ENCODE measurements at regions not wholly inside any gene's neighbourhood (a gene's known extent, or its start where the extent isn't known, plus 50 kb on each side); places are given as distances from the start of the nearest gene placed in this dataset.
"Not testable (repeated sequence)": the region's sequence is repeated elsewhere in the genome, so short reads cannot be mapped to it uniquely, and the experiment has no call there.

DNA sequence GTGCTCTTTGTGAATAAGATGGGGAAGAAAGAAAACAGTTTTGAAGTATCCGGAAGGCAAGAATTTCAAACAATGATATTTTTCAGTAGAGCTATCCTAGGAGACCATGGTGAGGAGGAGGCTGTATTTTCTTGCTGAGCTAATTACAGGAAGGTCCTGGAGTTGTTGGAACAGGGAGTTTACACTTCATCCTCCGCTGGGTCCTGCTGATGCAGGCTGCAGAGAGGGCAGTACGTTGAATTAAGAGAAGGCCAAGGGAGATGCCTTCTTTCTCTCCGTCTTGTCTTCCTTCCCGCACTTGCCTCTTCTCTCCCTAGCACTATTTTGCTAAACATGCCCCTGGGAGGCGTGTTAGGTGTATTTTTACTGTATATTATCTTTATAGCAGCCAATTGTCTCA is 60.0 kb upstream of the EDAR start:
- no peak for DNase-seq (ENCODE audit: low spot score)

- no peak for DNase-seq (ENCODE audit: low spot score)
Observed at GRCh38 chr2:109048163-109048562, 59.1 kb upstream of the EDAR start.

- DNase-seq (ENCODE audit: low spot score), result not testable (repeated sequence)
Observed at GRCh38 chr2:109047569-109047968, 58.5 kb upstream of the EDAR start.

DNA sequence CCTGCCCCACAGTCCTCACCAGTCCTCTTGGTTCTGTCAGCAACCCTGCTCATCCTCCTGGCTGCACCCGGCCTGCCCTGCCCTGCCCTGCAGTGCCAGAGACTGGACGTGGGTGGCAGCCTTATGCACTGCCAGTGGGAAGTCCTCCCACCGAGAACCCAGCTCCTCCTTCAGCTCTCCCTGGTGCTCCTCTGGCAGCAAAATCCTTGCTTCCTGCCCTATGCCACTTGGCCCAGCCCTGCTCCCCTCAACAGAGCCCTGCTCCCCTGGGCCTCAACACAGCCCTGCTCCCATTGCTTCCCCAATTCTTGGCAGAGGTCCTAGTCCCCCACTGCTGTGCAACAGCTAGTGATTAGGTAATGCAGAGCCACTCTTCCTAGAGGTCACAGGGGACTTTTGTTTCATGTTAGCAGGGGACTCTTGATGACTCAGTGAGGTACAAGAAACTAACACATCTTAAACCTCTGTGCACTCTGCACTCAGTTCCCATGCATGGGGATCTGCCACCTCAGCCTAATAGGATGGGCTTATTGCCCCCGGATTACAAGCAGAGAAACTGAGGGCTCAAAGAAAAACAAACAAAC is 58.0 kb upstream of the EDAR start:
- no peak for DNase-seq (ENCODE audit: low spot score)

DNA sequence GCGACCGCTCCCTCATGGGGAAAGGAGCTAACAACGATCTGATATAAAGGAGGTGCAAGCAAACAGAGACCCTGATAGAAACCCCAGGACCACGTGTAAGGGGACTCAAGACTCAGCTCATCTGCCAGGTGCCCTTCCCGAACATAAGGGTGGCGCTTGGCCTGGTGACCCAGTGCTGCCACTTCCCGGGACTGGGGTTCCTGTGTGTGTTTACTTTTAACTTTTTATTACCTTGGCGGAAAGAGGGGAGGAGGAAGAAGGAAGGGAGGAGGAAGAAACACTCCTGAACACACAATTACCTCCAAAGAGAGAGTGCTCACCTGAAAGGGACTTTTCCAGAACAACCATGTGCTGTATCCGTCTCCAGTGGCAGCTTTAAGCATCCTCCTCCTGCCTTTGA is 56.5 kb upstream of the EDAR start:
- DNase-seq (ENCODE audit: low spot score), result peak; percentile 41

DNA sequence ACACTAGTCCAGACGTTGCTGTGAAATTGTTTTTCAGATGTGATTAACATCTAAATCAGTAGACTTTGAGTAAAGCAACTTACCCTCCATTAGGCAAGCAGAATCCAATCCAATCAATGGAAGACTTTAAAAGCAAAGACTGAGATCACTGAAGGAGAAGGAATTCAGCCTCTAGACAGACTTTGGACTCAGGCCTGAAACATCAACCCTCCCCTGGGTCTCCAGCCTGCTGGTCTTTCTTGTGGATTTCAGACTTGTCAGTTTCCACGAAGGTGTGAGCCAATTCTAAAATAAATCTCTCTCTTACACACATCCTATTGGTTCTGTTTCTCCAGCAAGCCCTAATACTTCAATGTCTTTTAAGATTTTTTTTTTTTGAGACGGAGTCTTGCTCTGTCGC is 50.0 kb upstream of the EDAR start:
- no peak for DNase-seq (ENCODE audit: low spot score)
